Trophoblast cell (in vitro differentiated cells and primary cell): ENCODE measurements at regions not wholly inside any gene's neighbourhood (a gene's known extent, or its start where the extent isn't known, plus 50 kb on each side); places are given as distances from the start of the nearest gene placed in this dataset.

ENCODE experiments used
- DNase-seq, 2 donors: peaks; one replicate each; pipeline ENCODE4 v3.0.0-alpha.2; 2016
- H2AFZ ChIP-seq: 2 replicates; pipeline ENCODE4 v1.6.1; 2013; ENCODE audit warnings: low read length, moderate library complexity, mild to moderate bottlenecking; ENCODE audit not compliant: insufficient read depth, poor library complexity
- H2AK5ac ChIP-seq: 2 replicates; pipeline ENCODE4 v1.6.1; 2013; ENCODE audit warnings: mild to moderate bottlenecking, low read length
- H2BK120ac ChIP-seq: 2 replicates; pipeline ENCODE4 v1.6.1; 2013; ENCODE audit warnings: low read length, mild to moderate bottlenecking, moderate library complexity; ENCODE audit not compliant: insufficient read depth, poor library complexity
- H2BK12ac ChIP-seq: 2 replicates; pipeline ENCODE4 v1.6.1; 2013; ENCODE audit warnings: mild to moderate bottlenecking, low read length, moderate library complexity
- H2BK5ac ChIP-seq: 2 replicates; pipeline ENCODE4 v1.6.1; 2013; ENCODE audit warnings: low read length, low read depth, moderate library complexity, mild to moderate bottlenecking; ENCODE audit not compliant: poor library complexity
- H3K14ac ChIP-seq: 2 replicates; pipeline ENCODE4 v1.6.1; 2013; ENCODE audit warnings: mild to moderate bottlenecking, low read length
- H3K18ac ChIP-seq: 2 replicates; pipeline ENCODE4 v1.6.1; 2013; ENCODE audit warnings: mild to moderate bottlenecking, low read length
- H3K23ac ChIP-seq: 2 replicates; pipeline ENCODE4 v1.6.1; 2013; ENCODE audit warnings: low read length
- H3K27ac ChIP-seq: 2 replicates; pipeline ENCODE4 v1.5.1; 2013; ENCODE audit warnings: low read depth, mild to moderate bottlenecking, inconsistent platforms, low read length, moderate library complexity
- H3K27me3 ChIP-seq: 2 replicates; pipeline ENCODE4 v1.6.1; 2013; ENCODE audit warnings: inconsistent platforms, mild to moderate bottlenecking, low read length, moderate library complexity; ENCODE audit not compliant: insufficient read depth
- H3K36me3 ChIP-seq, 2 experiments: 1 replicate in 1 of 2; 2 replicates in 1 of 2; pipeline ENCODE4 v1.6.1; 2013; ENCODE audit warnings: low read length in 2 of 2, mild to moderate bottlenecking in 2 of 2, moderate library complexity in 1 of 2; ENCODE audit not compliant: insufficient read depth in 2 of 2, control insufficient read depth in 1 of 2
- H3K4ac ChIP-seq: 2 replicates; pipeline ENCODE4 v1.6.1; 2013; ENCODE audit warnings: low read depth, mild to moderate bottlenecking, low read length, moderate library complexity
- H3K4me1 ChIP-seq, 2 experiments: 1 replicate in 1 of 2; 2 replicates in 1 of 2; pipeline ENCODE4 v1.6.1; 2013; ENCODE audit warnings: low read length in 2 of 2, mild to moderate bottlenecking in 2 of 2, moderate library complexity in 1 of 2; ENCODE audit not compliant: insufficient read depth in 2 of 2, control insufficient read depth in 1 of 2
- H3K4me2 ChIP-seq: 2 replicates; pipeline ENCODE4 v1.6.1; 2013; ENCODE audit warnings: inconsistent platforms, mild to moderate bottlenecking, low read length, moderate library complexity
- H3K4me3 ChIP-seq: 2 replicates; pipeline ENCODE4 v1.5.1; 2013; ENCODE audit warnings: mild to moderate bottlenecking, low read depth, low read length, inconsistent platforms
- H3K79me1 ChIP-seq: one replicate; pipeline ENCODE4 v1.6.1; 2013; ENCODE audit warnings: low read length
- H3K79me2 ChIP-seq: 2 replicates; pipeline ENCODE4 v1.6.1; 2013; ENCODE audit warnings: low read length, mild to moderate bottlenecking; ENCODE audit not compliant: control insufficient read depth, insufficient read depth, poor library complexity
- H3K9ac ChIP-seq: 2 replicates; pipeline ENCODE4 v1.6.1; 2013; ENCODE audit warnings: mild to moderate bottlenecking, low read length
- H3K9me3 ChIP-seq: 2 replicates; pipeline ENCODE4 v1.6.1; 2013; ENCODE audit warnings: low read depth, mild to moderate bottlenecking, control low read depth, inconsistent platforms, low read length; ENCODE audit not compliant: insufficient read depth
- H4K12ac ChIP-seq: 2 replicates; pipeline ENCODE4 v1.6.1; 2013; ENCODE audit warnings: low read depth, mild to moderate bottlenecking, low read length, moderate library complexity
- H4K8ac ChIP-seq: 2 replicates; pipeline ENCODE4 v1.6.1; 2013; ENCODE audit warnings: low read depth, mild to moderate bottlenecking, low read length, moderate library complexity
- H4K91ac ChIP-seq: one replicate; pipeline ENCODE4 v1.6.1; 2013; ENCODE audit warnings: low read depth, mild to moderate bottlenecking, low read length, moderate library complexity
- WGBS: extraction: QIAGEN DNeasy Blood & Tissue Kit; methylation state at CpG from one replicate; pipeline ENCODE4 v1.1.7; 2013; ENCODE audit warnings: missing lambda C conversion rate; ENCODE audit not compliant: insufficient read length, insufficient coverage; ENCODE audit errors: extremely low coverage; 5-methylcytosine and 5-hydroxymethylcytosine counted together

- no CpG with 5 or more reads among the region's 2 CpGs for WGBS
- Histone ChIP-seq H3K79me2 (no peaks in the 10 kb centered on the region), H3K23ac (no peak overlapping the region)
These were observed 122.7 kb downstream of the AKAP11 start for GRCh38 chr13:42394711-42395085.

GRCh38 chr13:42395086-42395821, 123.3 kb downstream of the AKAP11 start:
- H3K4ac ChIP-seq = no peak overlapping the region
- no peak overlapping the region for H3K18ac ChIP-seq
- no CpG with 5 or more reads among the region's 13 CpGs for WGBS

More at GRCh38 chr13:42394711-42395085, 122.7 kb downstream of the AKAP11 start:
- Histone ChIP-seq H3K4me2 (no peak overlapping the region), H2BK120ac (no peak overlapping the region), H3K4me3 (no peak overlapping the region), H3K27me3 (no peaks in the 10 kb centered on the region), H3K79me1 (no peaks in the 10 kb centered on the region), H4K8ac (no peak overlapping the region), H4K12ac (no peak overlapping the region), H3K36me3 (no peaks in the 10 kb centered on the region), H3K4ac (no peak overlapping the region), H3K4me1 (no peaks in the 10 kb centered on the region), H2AK5ac (no peak overlapping the region), H3K18ac (no peak overlapping the region), H3K14ac (no peak overlapping the region), H2BK5ac (no peak overlapping the region), H3K9me3 (no peaks in the 10 kb centered on the region), H2AFZ (no peak overlapping the region), H3K27ac (no peak overlapping the region), H2BK12ac (no peak overlapping the region), H3K9ac (no peak overlapping the region), H4K91ac (no peak overlapping the region)
- DNase-seq = no peak

GRCh38 chr13:42396501-42396900, 124.5 kb downstream of the AKAP11 start:
- no peak overlapping the region for H4K8ac ChIP-seq
- WGBS = no CpG with 5 or more reads among the region's 9 CpGs
- H2BK5ac ChIP-seq = no peak overlapping the region
- H2BK12ac ChIP-seq = no peak overlapping the region
- H3K4me1 ChIP-seq = no peaks in the 10 kb centered on the region
- no peak overlapping the region for H4K12ac ChIP-seq
- no peaks in the 10 kb centered on the region for H3K79me2 ChIP-seq
- no peak overlapping the region for H2AFZ ChIP-seq
- no peak overlapping the region for H3K18ac ChIP-seq
- no peak overlapping the region for H3K23ac ChIP-seq
- H3K9me3 ChIP-seq = no peaks in the 10 kb centered on the region
- H3K9ac ChIP-seq = no peak overlapping the region
- H3K14ac ChIP-seq = no peak overlapping the region
- no peak for DNase-seq
- H2AK5ac ChIP-seq = no peak overlapping the region
- H2BK120ac ChIP-seq = no peak overlapping the region
- H3K4me3 ChIP-seq = no peak overlapping the region
- H3K27ac ChIP-seq = no peak overlapping the region
- no peaks in the 10 kb centered on the region for H3K36me3 ChIP-seq
- H3K27me3 ChIP-seq = no peaks in the 10 kb centered on the region
- H4K91ac ChIP-seq = no peak overlapping the region
- H3K79me1 ChIP-seq = no peaks in the 10 kb centered on the region
- no peak overlapping the region for H3K4me2 ChIP-seq
- no peak overlapping the region for H3K4ac ChIP-seq

More at GRCh38 chr13:42395086-42395821, 123.3 kb downstream of the AKAP11 start:
- H4K8ac ChIP-seq = no peak overlapping the region
- DNase-seq = no peak
- H2AK5ac ChIP-seq = no peak overlapping the region
- H3K27ac ChIP-seq = no peak overlapping the region
- no peak overlapping the region for H2AFZ ChIP-seq
- H2BK5ac ChIP-seq = no peak overlapping the region
- no peak overlapping the region for H3K4me3 ChIP-seq
- H3K27me3 ChIP-seq = no peaks in the 10 kb centered on the region
- no peak overlapping the region for H4K91ac ChIP-seq
- H3K23ac ChIP-seq = no peak overlapping the region
- no peak overlapping the region for H4K12ac ChIP-seq
- H3K4me1 ChIP-seq = no peaks in the 10 kb centered on the region
- H3K36me3 ChIP-seq = no peaks in the 10 kb centered on the region
- no peak overlapping the region for H3K14ac ChIP-seq
- no peak overlapping the region for H2BK120ac ChIP-seq
- no peak overlapping the region for H3K4me2 ChIP-seq
- no peak overlapping the region for H3K9ac ChIP-seq
- H3K79me1 ChIP-seq = no peaks in the 10 kb centered on the region
- H2BK12ac ChIP-seq = no peak overlapping the region
- H3K9me3 ChIP-seq = no peaks in the 10 kb centered on the region
- H3K79me2 ChIP-seq = no peaks in the 10 kb centered on the region

- Histone ChIP-seq H2BK12ac (no peak overlapping the region), H2AK5ac (no peak overlapping the region), H3K14ac (no peak overlapping the region), H3K18ac (no peak overlapping the region), H3K4me1 (no peaks in the 10 kb centered on the region), H3K79me1 (no peaks in the 10 kb centered on the region), H3K4me3 (no peak overlapping the region), H4K8ac (no peak overlapping the region), H3K27me3 (no peaks in the 10 kb centered on the region), H3K79me2 (no peaks in the 10 kb centered on the region), H3K4me2 (no peak overlapping the region), H2BK5ac (no peak overlapping the region), H3K23ac (no peak overlapping the region), H3K9me3 (no peaks in the 10 kb centered on the region), H3K36me3 (no peaks in the 10 kb centered on the region), H3K9ac (no peak overlapping the region), H3K27ac (no peak overlapping the region), H4K12ac (no peak overlapping the region), H2AFZ (no peak overlapping the region), H3K4ac (no peak overlapping the region), H4K91ac (no peak overlapping the region), H2BK120ac (no peak overlapping the region)
- no peak for DNase-seq
- no CpG with 5 or more reads among the region's 6 CpGs for WGBS
These were observed 125.1 kb downstream of the AKAP11 start for GRCh38 chr13:42396901-42397655.
